ENCODE measurements at regions not wholly inside any gene's neighbourhood (a gene's known extent, or its start where the extent isn't known, plus 50 kb on each side); places are given as distances from the start of the nearest gene placed in this dataset.

GRCh38 chr2:236912326-236913120 is 173.2 kb upstream of the COPS8 start:
- Histone ChIP-seq H3K9me3 (no peaks in the 10 kb centered on the region), H3K27ac (no peak overlapping the region), H3K9ac (ENCODE audit: low read depth in 2 of 2, low read length in 2 of 2) (no peak overlapping the region), H3K36me3 (no peaks in the 10 kb centered on the region), H3K4me1 (no peaks in the 10 kb centered on the region), H3K27me3 (no peaks in the 10 kb centered on the region), H3K4me3 (no peak overlapping the region)
- no peak for DNase-seq
- intact Hi-C loops (cut with DNase I) = no loop called here
- no peak for TF ChIP-seq CTCF (IDR thresholded peaks at IDR 0.05)

- TF ChIP-seq CTCF (IDR thresholded peaks at IDR 0.05) = no peak
- DNase-seq = no peak
- intact Hi-C loops (cut with DNase I) = no loop called here
- Histone ChIP-seq H3K27ac (no peak overlapping the region), H3K27me3 (no peaks in the 10 kb centered on the region), H3K4me1 (no peaks in the 10 kb centered on the region), H3K4me3 (no peak overlapping the region), H3K9ac (ENCODE audit: low read depth in 2 of 2, low read length in 2 of 2) (no peak overlapping the region), H3K9me3 (no peaks in the 10 kb centered on the region), H3K36me3 (no peaks in the 10 kb centered on the region)
Measured at GRCh38 chr2:236915186-236915585, 170.5 kb upstream of the COPS8 start.

GRCh38 chr2:236915726-236916125 is 170.0 kb upstream of the COPS8 start:
- DNase-seq = no peak
- no peak overlapping the region for H3K27ac ChIP-seq
- H3K36me3 ChIP-seq = no peaks in the 10 kb centered on the region
- no peaks in the 10 kb centered on the region for H3K9me3 ChIP-seq
- intact Hi-C loops (cut with DNase I) = no loop called here
- no peak overlapping the region for H3K4me3 ChIP-seq
- no peak overlapping the region for H3K9ac ChIP-seq (ENCODE audit: low read depth in 2 of 2, low read length in 2 of 2)
- no peaks in the 10 kb centered on the region for H3K27me3 ChIP-seq
- TF ChIP-seq CTCF (IDR thresholded peaks at IDR 0.05) = no peak
- no peaks in the 10 kb centered on the region for H3K4me1 ChIP-seq

GRCh38 chr2:236916181-236916580 is 169.5 kb upstream of the COPS8 start:
- Histone ChIP-seq H3K27ac (no peak overlapping the region), H3K9ac (ENCODE audit: low read depth in 2 of 2, low read length in 2 of 2) (no peak overlapping the region), H3K4me1 (no peaks in the 10 kb centered on the region), H3K4me3 (no peak overlapping the region), H3K9me3 (no peaks in the 10 kb centered on the region), H3K36me3 (no peaks in the 10 kb centered on the region), H3K27me3 (no peaks in the 10 kb centered on the region)
- no peak for TF ChIP-seq CTCF (IDR thresholded peaks at IDR 0.05)
- intact Hi-C loops (cut with DNase I) = no loop called here
- DNase-seq = no peak

GRCh38 chr2:236916651-236917050 is 169.0 kb upstream of the COPS8 start:
- TF ChIP-seq CTCF (IDR thresholded peaks at IDR 0.05) = no peak

More at GRCh38 chr2:236916651-236917050, 169.0 kb upstream of the COPS8 start:
- no peak for DNase-seq
- Histone ChIP-seq H3K9me3 (no peaks in the 10 kb centered on the region), H3K4me3 (no peak overlapping the region), H3K4me1 (no peaks in the 10 kb centered on the region), H3K36me3 (no peaks in the 10 kb centered on the region), H3K9ac (ENCODE audit: low read depth in 2 of 2, low read length in 2 of 2) (no peak overlapping the region), H3K27me3 (no peaks in the 10 kb centered on the region), H3K27ac (no peak overlapping the region)
- intact Hi-C loops (cut with DNase I) = no loop called here
